T1000 (cell line): ENCODE measurements at regions not wholly inside any gene's neighbourhood (a gene's known extent, or its start where the extent isn't known, plus 50 kb on each side); places are given as distances from the start of the nearest gene placed in this dataset.

ENCODE experiments used
- DNase-seq: peaks from one replicate; lab custom pipeline; 2025; ENCODE audit warnings: mixed read lengths; lab: John Stamatoyannopoulos, UW

GRCh38 chrX:45822124-45822523, 621.4 kb upstream of the DIPK2B start:
- DNase-seq = no peak

DNA sequence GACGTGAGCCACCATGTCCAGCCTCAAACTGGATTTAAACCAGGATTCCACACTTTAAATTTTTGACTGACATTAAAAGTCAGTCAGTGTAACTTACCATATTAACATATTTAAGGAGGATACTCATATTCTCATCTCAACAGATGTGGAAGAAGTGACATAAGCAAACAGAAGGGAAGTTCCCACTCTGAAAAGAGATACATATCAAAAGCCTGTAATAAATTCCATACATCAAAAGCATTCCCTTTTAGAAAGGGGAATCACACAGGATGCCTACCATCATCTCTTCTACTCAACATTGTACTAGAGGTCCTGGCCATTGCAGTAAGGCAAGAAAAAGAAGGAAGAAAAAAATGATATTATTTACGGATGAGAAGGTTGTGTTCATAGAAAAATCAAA, 618.2 kb upstream of the DIPK2B start:
- no peak for DNase-seq

GRCh38 chrX:45815441-45815840, 614.8 kb upstream of the DIPK2B start:
- DNase-seq = no peak

DNA sequence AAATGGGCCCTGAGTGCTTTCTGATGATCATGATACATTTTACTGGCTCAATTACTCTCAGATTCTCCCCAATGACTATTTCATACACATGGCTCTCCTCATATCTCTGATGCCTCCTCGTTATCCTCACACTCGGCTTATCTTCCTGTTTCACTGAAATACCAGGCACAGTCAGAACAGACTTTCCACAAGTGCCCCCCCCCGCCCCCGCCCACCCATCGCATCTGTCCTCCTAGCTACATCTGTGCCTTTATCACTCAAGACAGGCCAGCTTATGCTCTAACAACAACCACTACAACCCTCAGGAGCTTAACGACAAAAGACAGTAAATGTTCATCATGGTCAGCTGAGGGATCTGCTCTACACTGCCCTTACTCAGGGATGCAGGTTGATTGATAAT, 610.6 kb upstream of the DIPK2B start:
- no peak for DNase-seq

- no peak for DNase-seq
These were observed 607.1 kb upstream of the DIPK2B start for GRCh38 chrX:45807572-45808425.

DNA sequence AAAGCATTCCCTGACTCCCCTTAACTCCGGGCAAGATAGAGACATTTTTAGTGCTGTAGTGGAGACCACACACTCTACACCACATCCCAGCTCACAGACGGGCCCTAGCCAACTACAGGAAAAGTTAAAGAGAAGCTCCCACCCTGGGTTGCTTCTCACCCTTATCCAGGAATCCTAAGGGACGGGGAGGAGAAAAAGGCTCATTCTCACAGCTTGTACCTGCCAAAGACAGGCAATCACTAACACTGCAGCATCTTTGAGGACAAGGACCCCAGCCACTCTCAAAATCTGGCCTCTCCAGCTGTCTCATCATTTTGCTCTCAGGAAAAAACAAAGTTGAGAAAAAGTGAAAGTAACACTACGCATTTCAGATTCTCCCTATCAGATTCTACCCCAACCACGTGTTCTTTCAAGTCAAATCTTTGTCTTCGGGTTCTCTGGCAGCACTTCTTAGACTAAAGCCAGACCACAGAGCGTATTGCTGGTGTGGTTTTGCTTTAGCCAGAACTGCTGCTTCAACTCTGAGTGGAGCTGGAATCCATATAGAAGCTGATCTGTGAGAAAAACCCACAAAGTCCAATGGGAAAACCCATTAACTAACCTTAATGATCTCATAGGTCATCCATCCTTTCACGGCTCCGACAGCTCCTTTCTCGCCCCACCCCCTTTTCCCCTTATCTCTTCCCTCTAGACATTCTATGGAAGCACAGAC, 605.9 kb upstream of the DIPK2B start:
- no peak for DNase-seq

DNA sequence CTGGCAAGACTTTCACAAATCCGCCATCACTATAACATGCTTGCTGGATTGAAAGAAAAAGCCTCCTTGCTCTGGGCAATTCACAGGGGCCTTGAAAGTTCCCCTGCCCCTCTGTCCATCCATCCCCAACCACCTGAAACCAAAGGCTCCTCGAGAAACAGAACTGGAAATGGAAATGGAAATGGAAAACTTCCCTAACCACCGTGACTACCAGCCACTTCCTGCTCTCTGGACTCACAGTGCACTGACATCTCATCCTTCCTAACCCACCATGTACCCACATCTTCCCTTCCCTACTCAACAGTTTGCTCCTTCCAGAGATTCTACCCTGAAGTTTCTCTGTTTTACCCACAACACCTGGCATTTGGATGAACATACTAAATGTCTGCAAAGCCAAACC, 603.6 kb upstream of the DIPK2B start:
- no peak for DNase-seq

DNA sequence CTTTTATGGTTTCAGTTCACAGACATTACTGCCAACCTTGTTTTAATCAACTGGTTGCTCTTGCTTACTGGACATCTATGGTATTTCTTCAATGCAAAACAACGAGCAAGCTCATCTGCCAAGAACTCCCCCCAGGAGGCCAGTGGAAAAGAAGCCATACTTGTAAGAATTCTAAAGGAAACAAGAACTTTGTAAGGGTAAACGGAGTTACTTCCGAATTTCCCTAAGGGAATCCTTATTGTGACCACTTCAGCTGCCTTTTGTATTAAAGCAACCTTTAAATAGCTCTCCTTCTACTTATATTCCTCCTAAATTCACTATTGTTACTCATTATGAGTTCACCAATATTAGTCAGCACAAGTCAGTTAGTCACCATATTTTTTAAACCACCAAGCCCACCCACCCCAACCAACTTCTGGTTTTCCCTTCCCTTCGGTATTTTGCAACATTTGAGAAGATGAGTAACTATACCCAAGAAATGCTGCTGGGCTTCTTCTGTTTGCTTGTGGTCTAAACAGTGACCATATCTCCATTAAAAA, 602.8 kb upstream of the DIPK2B start:
- DNase-seq = peak; percentile 17

GRCh38 chrX:45801554-45801953, 600.9 kb upstream of the DIPK2B start:
- DNase-seq = no peak

- DNase-seq = peak; percentile 30
These were observed 600.2 kb upstream of the DIPK2B start for GRCh38 chrX:45800746-45801453.

- no peak for DNase-seq
These were observed 598.9 kb upstream of the DIPK2B start for GRCh38 chrX:45799576-45799975.

GRCh38 chrX:45795546-45795945, 594.9 kb upstream of the DIPK2B start:
- no peak for DNase-seq

GRCh38 chrX:45794995-45795337, 594.3 kb upstream of the DIPK2B start:
- no peak for DNase-seq

DNA sequence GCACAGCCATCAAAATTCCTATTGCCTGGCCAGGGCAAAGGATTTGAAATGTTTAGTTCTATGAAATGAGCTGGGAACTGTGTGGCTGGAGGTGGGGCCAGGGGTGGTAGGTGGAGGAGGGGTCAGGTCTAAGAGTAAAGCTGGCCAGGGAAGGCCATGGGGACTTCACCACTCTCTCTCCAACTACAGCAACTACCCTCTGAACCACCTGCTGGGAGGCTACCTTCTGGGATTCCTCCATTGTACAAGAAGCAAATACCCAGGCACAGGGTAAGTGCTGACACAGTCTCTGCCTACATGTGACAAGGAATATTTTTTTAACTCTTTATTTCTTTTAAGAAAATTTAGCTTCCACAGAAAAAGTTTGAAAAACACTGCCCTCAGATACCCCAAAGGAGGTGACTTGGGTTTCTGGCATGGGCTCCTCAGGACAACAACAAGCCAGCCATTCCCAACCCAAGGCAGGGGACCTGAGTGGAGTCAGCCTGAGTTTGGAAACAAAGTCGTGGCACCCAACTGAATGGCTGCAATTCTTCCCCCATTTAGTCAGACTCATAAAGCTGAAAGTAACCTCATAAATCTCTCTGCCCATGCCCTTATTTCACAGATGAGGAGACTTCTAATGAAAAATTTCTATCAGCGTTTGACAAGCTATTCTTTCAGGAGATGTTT, 593.8 kb upstream of the DIPK2B start:
- no peak for DNase-seq

DNA sequence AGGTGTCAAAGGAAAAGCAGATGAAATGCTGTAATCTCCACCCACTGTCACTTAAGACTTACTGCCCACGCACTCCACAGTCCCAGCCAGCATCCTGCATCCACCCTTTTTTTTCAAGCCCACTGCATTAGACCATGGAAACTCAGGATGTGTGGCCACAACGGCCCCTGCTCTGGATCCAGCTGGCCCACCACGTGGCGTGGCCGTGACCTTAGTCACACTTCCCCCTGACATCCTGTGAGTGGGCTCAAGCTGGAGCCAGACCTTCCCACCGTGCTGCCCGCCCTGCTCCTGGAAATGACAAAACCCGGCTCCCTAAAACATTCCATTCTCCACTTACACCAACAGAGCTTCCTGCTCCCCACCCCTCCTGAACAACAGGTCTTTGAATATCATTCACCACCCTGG, 588.3 kb upstream of the DIPK2B start:
- no peak for DNase-seq

DNA sequence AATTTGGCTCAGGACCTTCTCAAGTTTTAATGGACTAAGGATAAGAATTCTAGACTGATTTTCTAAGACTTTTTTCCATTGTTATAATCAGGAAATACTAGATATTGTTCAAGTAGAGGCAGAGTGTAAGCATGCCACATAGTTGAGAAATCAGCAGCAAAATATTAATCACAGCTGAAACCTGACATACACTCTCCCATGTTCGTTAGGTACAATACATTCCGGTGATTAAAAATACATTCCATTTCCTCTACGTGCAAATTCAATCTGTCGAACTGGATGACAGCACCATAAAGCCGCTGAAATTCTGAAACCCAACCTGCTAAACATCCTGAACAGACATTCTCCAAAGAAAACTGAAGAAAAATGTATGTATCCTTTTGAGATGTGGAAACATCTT, 587.6 kb upstream of the DIPK2B start:
- no peak for DNase-seq

DNA sequence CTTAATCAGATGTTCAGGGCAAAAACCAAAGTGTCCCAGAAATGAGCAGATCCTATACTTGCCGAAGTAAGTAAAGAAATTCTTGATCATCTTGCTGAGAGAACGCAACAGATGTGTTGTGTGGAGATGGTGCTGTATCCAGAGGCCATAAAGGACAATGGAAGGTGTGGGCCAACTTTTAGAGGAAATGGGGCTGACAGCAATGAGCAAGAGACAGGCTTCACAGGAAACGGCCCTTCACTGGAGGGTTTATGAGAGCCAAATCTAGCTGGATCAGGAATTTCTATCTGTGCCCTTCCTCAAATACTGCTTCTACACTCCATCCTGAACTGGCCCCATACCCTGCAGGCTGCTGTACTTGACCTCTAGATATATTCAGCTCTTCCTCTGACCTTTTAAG, 583.9 kb upstream of the DIPK2B start:
- no peak for DNase-seq

DNA sequence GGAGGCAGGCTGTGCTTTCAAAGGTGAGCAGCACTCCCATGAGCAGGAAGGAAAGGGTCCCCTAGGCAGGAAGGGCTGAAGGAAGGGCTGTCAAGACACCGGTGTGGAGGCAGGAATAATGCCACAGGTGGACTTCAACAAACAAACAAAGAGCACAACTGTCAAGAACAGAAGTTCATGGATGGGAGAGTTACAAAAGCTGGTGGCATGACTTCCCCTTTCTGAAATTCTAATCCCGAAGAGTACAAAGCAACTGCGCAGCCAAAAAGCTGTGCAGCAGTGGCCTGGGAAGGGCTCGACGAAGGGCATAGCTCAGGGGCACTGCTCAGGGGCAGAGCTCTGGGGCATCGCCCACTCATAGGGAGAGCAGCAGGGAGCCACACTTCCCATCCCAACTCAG, 582.3 kb upstream of the DIPK2B start:
- DNase-seq = no peak

GRCh38 chrX:45781901-45782553, 581.4 kb upstream of the DIPK2B start:
- no peak for DNase-seq

DNA sequence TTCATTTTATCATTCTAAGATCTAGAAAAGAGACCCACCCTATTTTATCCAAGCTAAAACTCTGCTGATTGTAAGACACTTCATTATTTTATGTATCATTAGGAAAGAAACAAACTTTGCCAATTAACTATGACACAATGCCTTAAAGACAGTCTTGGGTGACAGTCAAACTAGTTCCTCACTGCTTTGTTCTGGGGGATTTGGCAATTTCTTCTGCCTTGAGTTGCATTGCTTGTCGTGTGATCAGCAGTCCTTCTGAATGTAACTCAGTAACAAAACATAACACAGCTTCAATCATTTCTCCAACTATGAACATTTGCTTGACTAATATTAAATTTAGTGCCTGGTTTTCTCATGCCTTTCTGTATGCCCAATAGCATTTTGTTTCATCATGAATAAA, 577.9 kb upstream of the DIPK2B start:
- DNase-seq = no peak

GRCh38 chrX:45777366-45777765, 576.7 kb upstream of the DIPK2B start:
- DNase-seq = no peak

- peak; percentile 3 for DNase-seq
These were observed 574.8 kb upstream of the DIPK2B start for GRCh38 chrX:45775468-45775867.
